MM.1S (cell line): ENCODE measurements at regions not wholly inside any gene's neighbourhood (a gene's known extent, or its start where the extent isn't known, plus 50 kb on each side); places are given as distances from the start of the nearest gene placed in this dataset.

ENCODE experiments used
- DNase-seq: peaks from one replicate; pipeline ENCODE4 v3.0.0-alpha.2; 2015
- H2AFZ ChIP-seq: fragments of 300-600 bp; sonication (generic); 2 replicates; pipeline ENCODE4 v1.6.0; 2016; ENCODE audit warnings: antibody characterized with exemption, low read length
- H3F3A ChIP-seq: fragments of 300-600 bp; sonication (generic); 2 replicates; pipeline ENCODE4 v1.6.1; 2016; ENCODE audit warnings: mild to moderate bottlenecking, antibody characterized with exemption, low read length, moderate library complexity, mixed read lengths; ENCODE audit not compliant: insufficient read depth
- H3K27ac ChIP-seq: fragments of 300-600 bp; sonication (generic); 2 replicates; pipeline ENCODE4 v1.5.1; 2016; ENCODE audit warnings: mild to moderate bottlenecking, low read length
- H3K27me3 ChIP-seq: fragments of 300-600 bp; sonication (generic); replicated peaks from 2 replicates; pipeline ENCODE4 v1.6.0; 2016; ENCODE audit warnings: low read length; ENCODE audit not compliant: insufficient read depth
- H3K36me3 ChIP-seq: fragments of 300-600 bp; sonication (generic); replicated peaks from 2 replicates; pipeline ENCODE4 v1.6.1; 2016; ENCODE audit warnings: mild to moderate bottlenecking, low read length, mixed read lengths; ENCODE audit not compliant: insufficient read depth
- H3K4me1 ChIP-seq: fragments of 300-600 bp; sonication (generic); 2 replicates; pipeline ENCODE4 v1.6.1; 2016; ENCODE audit warnings: low read length, mixed read lengths
- H3K4me2 ChIP-seq: fragments of 300-600 bp; sonication (generic); 2 replicates; pipeline ENCODE4 v1.6.0; 2016; ENCODE audit warnings: low read depth, low read length
- H3K4me3 ChIP-seq: fragments of 300-600 bp; sonication (generic); 2 replicates; pipeline ENCODE4 v1.5.1; 2016; ENCODE audit warnings: low read length, mixed read lengths
- H3K79me2 ChIP-seq: fragments of 300-600 bp; sonication (generic); 2 replicates; pipeline ENCODE4 v1.6.1; 2016; ENCODE audit warnings: mixed run types, low read length, mixed read lengths
- H3K9ac ChIP-seq: fragments of 300-600 bp; sonication (generic); 2 replicates; pipeline ENCODE4 v1.6.1; 2016; ENCODE audit warnings: low read length, mixed read lengths
- H3K9me2 ChIP-seq: fragments of 300-600 bp; sonication (generic); replicated peaks from 2 replicates; pipeline ENCODE4 v1.6.1; 2016; ENCODE audit warnings: mild to moderate bottlenecking, low read length, mixed read lengths; ENCODE audit not compliant: insufficient read depth
- H3K9me3 ChIP-seq: fragments of 300-600 bp; sonication (generic); replicated peaks from 2 replicates; pipeline ENCODE4 v1.6.1; 2016; ENCODE audit warnings: mild to moderate bottlenecking, low read length, mixed read lengths; ENCODE audit not compliant: insufficient read depth
- H4K20me1 ChIP-seq: fragments of 300-600 bp; sonication (generic); 2 replicates; pipeline ENCODE4 v1.6.1; 2016; ENCODE audit warnings: mild to moderate bottlenecking, low read length, moderate library complexity, mixed read lengths; ENCODE audit not compliant: insufficient read depth
- EZH2 ChIP-seq: fragments of 300-600 bp; sonication (generic); optimal IDR thresholded peaks from 2 replicates; pipeline ENCODE3; 2017; ENCODE audit warnings: low read depth, mild to moderate bottlenecking, antibody characterized with exemption, low read length, mixed read lengths
- EZH2phosphoT487 ChIP-seq: fragments of 300-600 bp; sonication (generic); IDR thresholded peaks from 2 replicates; pipeline ENCODE4 v1.6.1; 2018; ENCODE audit warnings: antibody characterized with exemption, low read length
- TF ChIP-seq, protein P1 (sequence below): fragments of 300-600 bp; sonication (generic); IDR thresholded peaks from 2 replicates; pipeline ENCODE4 v1.5.1; 2016; ENCODE audit warnings: antibody characterized with exemption, low read length, mixed read lengths

DNA sequence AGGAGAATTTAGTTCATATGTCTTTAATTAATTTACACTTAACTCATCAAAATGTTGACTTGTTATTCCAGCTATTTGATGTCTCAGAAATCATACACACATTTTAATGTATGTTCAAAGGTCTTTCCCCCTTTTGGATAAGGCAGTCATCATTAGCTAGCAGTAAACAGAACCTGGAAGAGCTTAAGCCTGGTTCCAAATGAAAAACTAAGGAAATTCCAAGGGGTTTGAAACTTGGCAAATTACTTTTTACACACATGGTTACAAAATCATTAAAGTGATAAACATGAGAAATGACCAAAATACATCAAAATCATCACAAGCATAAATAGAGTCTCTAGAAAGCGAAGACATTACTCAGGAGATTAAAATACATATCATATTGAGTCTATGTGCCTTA is 359.8 kb upstream of the ZNF608 start:
- Histone ChIP-seq H2AFZ (no peak overlapping the region), H3K79me2 (no peaks in the 10 kb centered on the region), H3K36me3 (no peaks in the 10 kb centered on the region), H3F3A (no peaks in the 10 kb centered on the region), H3K4me3 (no peak overlapping the region), H3K9me3 (no peaks in the 10 kb centered on the region), H4K20me1 (no peaks in the 10 kb centered on the region), H3K4me2 (no peak overlapping the region), H3K27me3 (no peaks in the 10 kb centered on the region), H3K27ac (no peak overlapping the region), H3K4me1 (no peaks in the 10 kb centered on the region), H3K9me2 (no peaks in the 10 kb centered on the region), H3K9ac (no peak overlapping the region)
- no peak for TF ChIP-seq EZH2phosphoT487
- TF ChIP-seq, protein P1, sequence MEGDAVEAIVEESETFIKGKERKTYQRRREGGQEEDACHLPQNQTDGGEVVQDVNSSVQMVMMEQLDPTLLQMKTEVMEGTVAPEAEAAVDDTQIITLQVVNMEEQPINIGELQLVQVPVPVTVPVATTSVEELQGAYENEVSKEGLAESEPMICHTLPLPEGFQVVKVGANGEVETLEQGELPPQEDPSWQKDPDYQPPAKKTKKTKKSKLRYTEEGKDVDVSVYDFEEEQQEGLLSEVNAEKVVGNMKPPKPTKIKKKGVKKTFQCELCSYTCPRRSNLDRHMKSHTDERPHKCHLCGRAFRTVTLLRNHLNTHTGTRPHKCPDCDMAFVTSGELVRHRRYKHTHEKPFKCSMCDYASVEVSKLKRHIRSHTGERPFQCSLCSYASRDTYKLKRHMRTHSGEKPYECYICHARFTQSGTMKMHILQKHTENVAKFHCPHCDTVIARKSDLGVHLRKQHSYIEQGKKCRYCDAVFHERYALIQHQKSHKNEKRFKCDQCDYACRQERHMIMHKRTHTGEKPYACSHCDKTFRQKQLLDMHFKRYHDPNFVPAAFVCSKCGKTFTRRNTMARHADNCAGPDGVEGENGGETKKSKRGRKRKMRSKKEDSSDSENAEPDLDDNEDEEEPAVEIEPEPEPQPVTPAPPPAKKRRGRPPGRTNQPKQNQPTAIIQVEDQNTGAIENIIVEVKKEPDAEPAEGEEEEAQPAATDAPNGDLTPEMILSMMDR: no peak
- TF ChIP-seq EZH2: no peak
- DNase-seq: no peak

DNA sequence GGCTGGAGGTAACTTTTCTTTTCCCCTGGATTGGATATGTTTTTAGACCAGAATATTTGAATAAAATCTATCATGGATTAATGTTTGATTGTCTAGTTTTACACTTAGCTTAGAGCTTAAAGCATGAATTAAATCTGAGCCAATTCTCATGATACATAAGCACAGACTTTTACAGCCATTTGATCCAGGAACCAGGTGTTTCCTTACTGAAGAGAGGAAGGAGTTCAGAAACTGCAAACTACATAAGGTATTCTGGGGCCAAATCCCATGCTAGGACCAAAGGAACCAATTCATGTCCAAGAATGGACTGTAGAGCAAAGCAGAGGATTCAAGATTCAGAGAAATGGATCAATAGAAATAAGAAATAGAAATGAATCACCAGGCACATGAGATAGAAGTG is 360.4 kb upstream of the ZNF608 start:
- H3K4me2 ChIP-seq: no peak overlapping the region

DNA sequence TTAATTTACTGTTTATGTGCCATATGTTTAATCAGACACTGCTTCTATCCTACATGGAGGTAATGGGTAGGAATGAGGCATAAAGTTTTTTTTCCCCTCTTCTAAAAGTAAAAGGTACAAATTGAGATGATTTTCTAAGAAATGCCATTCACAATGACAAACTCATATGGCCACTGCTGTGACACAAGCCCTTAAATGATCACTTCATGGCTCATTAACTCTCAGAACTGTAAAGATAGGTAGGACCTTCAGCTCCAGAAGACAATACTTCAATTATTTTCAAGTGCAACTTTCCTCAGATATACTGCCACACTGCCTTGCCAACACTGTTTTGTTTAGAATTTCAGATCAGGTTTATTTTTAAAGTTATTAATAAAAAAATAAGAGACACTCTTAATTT is 362.9 kb upstream of the ZNF608 start:
- H2AFZ ChIP-seq: no peak overlapping the region
- TF ChIP-seq, protein P1: no peak
- TF ChIP-seq EZH2: no peak
- no peak for TF ChIP-seq EZH2phosphoT487
- no peak overlapping the region for H3K4me3 ChIP-seq
- H3K4me1 ChIP-seq: 0 out of 2 replicates have a peak, but pooled peaks cover 4% of the 10 kb centered on the region
- H3K27me3 ChIP-seq: no peaks in the 10 kb centered on the region
- no peak for DNase-seq
- H4K20me1 ChIP-seq: no peaks in the 10 kb centered on the region
- H3K9ac ChIP-seq: no peak overlapping the region
- no peaks in the 10 kb centered on the region for H3K9me2 ChIP-seq
- no peaks in the 10 kb centered on the region for H3F3A ChIP-seq
- no peaks in the 10 kb centered on the region for H3K36me3 ChIP-seq
- no peaks in the 10 kb centered on the region for H3K79me2 ChIP-seq
- H3K27ac ChIP-seq: no peak overlapping the region
- H3K9me3 ChIP-seq: no peaks in the 10 kb centered on the region
- H3K4me2 ChIP-seq: no peak overlapping the region

More for the DNA sequence above, 360.4 kb upstream of the ZNF608 start:
- Histone ChIP-seq H3K4me1 (no peaks in the 10 kb centered on the region), H3K27ac (no peak overlapping the region), H3K9me3 (no peaks in the 10 kb centered on the region), H3K79me2 (no peaks in the 10 kb centered on the region), H3K9me2 (no peaks in the 10 kb centered on the region), H3K4me3 (no peak overlapping the region), H3K27me3 (no peaks in the 10 kb centered on the region), H3F3A (no peaks in the 10 kb centered on the region), H2AFZ (no peak overlapping the region), H4K20me1 (no peaks in the 10 kb centered on the region), H3K36me3 (no peaks in the 10 kb centered on the region), H3K9ac (no peak overlapping the region)
- TF ChIP-seq EZH2: no peak
- TF ChIP-seq, protein P1: no peak
- TF ChIP-seq EZH2phosphoT487: no peak
- no peak for DNase-seq
